Astrocyte of the spinal cord (primary cell): ENCODE measurements at regions not wholly inside any gene's neighbourhood (a gene's known extent, or its start where the extent isn't known, plus 50 kb on each side); places are given as distances from the start of the nearest gene placed in this dataset.

Experiments used
- DNase-seq: peaks from one replicate; pipeline ENCODE4 v3.0.0; 2011; ENCODE audit warnings: low read depth, low spot score
- H3K4me3 ChIP-seq: 2 replicates; pipeline ENCODE4 v1.5.1; 2011; ENCODE audit warnings: low read depth, mild to moderate bottlenecking, low read length, moderate library complexity
- CTCF ChIP-seq: IDR thresholded peaks from 2 replicates; pipeline ENCODE4 v1.5.1; 2012; ENCODE audit warnings: low read depth, mild to moderate bottlenecking, low read length, inconsistent platforms
- in situ Hi-C: cut with HindIII; loops from 2 replicates; pipeline ENCODE4 v1.10.0; 2017; ENCODE audit warnings: low sequenced_read_pairs

GRCh38 chr6:154916857-154917256, 78.3 kb upstream of the TIAM2 start:
- in situ Hi-C loops, result no loop called here
- no peak for TF ChIP-seq CTCF
- DNase-seq, result peak; percentile 33
- H3K4me3 ChIP-seq, result no peak overlapping the region

- TF ChIP-seq CTCF, result no peak
- no peak for DNase-seq
- in situ Hi-C loops, result no loop called here
- no peak overlapping the region for H3K4me3 ChIP-seq
These were observed 77.2 kb upstream of the TIAM2 start for GRCh38 chr6:154917941-154918340.

GRCh38 chr6:154919806-154920205, 75.3 kb upstream of the TIAM2 start:
- no peak for TF ChIP-seq CTCF
- in situ Hi-C loops, result no loop called here
- no peak overlapping the region for H3K4me3 ChIP-seq
- DNase-seq, result no peak

GRCh38 chr6:154920495-154921200, 74.5 kb upstream of the TIAM2 start:
- DNase-seq, result peak; percentile 63
- in situ Hi-C loops, result no loop called here
- H3K4me3 ChIP-seq, result no peak overlapping the region
- no peak for TF ChIP-seq CTCF

GRCh38 chr6:154921482-154921881, 73.6 kb upstream of the TIAM2 start:
- TF ChIP-seq CTCF, result no peak
- DNase-seq, result no peak
- in situ Hi-C loops, result no loop called here

GRCh38 chr6:154923199-154923869, 71.8 kb upstream of the TIAM2 start:
- in situ Hi-C loops, result no loop called here
- no peak for TF ChIP-seq CTCF
- H3K4me3 ChIP-seq, result no peak overlapping the region
- peak; percentile 28 for DNase-seq

More at GRCh38 chr6:154921482-154921881, 73.6 kb upstream of the TIAM2 start:
- no peak overlapping the region for H3K4me3 ChIP-seq
